SK-N-SH (cell line): ENCODE measurements at regions not wholly inside any gene's neighbourhood (a gene's known extent, or its start where the extent isn't known, plus 50 kb on each side); places are given as distances from the start of the nearest gene placed in this dataset.

Experiments used
- ELF1 ChIP-seq: IDR thresholded peaks from 2 replicates; pipeline ENCODE4 v1.4.0; 2012
- EP300 ChIP-seq, 2 experiments: IDR thresholded peaks; 2 replicates each; pipeline versions ENCODE4 v1.4.0 to v1.6.1; 2012; ENCODE audit warnings: borderline replicate concordance in 1 of 2, low read depth in 1 of 2, low read length in 1 of 2
- FOSL2 ChIP-seq: IDR thresholded peaks from 2 replicates; pipeline ENCODE4 v1.4.0; 2012; ENCODE audit warnings: low read depth, mild to moderate bottlenecking, moderate library complexity, borderline replicate concordance
- GABPA ChIP-seq: IDR thresholded peaks from 2 replicates; pipeline ENCODE4 v1.4.0; 2012; ENCODE audit warnings: low read depth, mild to moderate bottlenecking
- MXI1 ChIP-seq: IDR thresholded peaks from 2 replicates; pipeline ENCODE4 v1.6.1; 2012; ENCODE audit warnings: mild to moderate bottlenecking, low read depth, low read length, improper control_type of control experiment
- NRF1 ChIP-seq: IDR thresholded peaks from 2 replicates; pipeline ENCODE4 v1.6.1; 2012; ENCODE audit warnings: low read depth, mild to moderate bottlenecking, low read length
- SMC3 ChIP-seq: IDR thresholded peaks from 2 replicates; pipeline ENCODE4 v1.6.1; 2012; ENCODE audit warnings: low read depth, low read length, improper control_type of control experiment
- TAF1 ChIP-seq: IDR thresholded peaks from 2 replicates; pipeline ENCODE4 v1.6.1; 2012; ENCODE audit warnings: low read depth, mild to moderate bottlenecking, low read length, moderate library complexity, borderline replicate concordance
- TF ChIP-seq, protein P1 (sequence below): IDR thresholded peaks from 2 replicates; pipeline ENCODE4 v1.4.0; 2012; ENCODE audit warnings: low read depth, borderline replicate concordance
- TF ChIP-seq, protein P2 (sequence below): IDR thresholded peaks from 2 replicates; pipeline ENCODE4; 2012
- TF ChIP-seq, protein P3 (sequence below): fragments of 200-600 bp; sonication (generic); IDR thresholded peaks from 2 replicates; pipeline ENCODE4 v1.6.1; 2017; ENCODE audit warnings: antibody characterized with exemption, mild to moderate bottlenecking, moderate library complexity
- TF ChIP-seq, protein P4 (sequence below): IDR thresholded peaks from 2 replicates; pipeline ENCODE4 v1.4.0; 2012; ENCODE audit warnings: low read depth
- TF ChIP-seq, protein P5 (sequence below): fragments of 150-350 bp; IDR thresholded peaks from 2 replicates; pipeline ENCODE4 v1.6.1; 2017; ENCODE audit warnings: antibody characterized with exemption, low read length, low read depth, borderline replicate concordance
- TF ChIP-seq, protein P6 (sequence below): IDR thresholded peaks from 2 replicates; pipeline ENCODE4 v1.4.0; 2012; ENCODE audit warnings: low read depth, borderline replicate concordance

DNA sequence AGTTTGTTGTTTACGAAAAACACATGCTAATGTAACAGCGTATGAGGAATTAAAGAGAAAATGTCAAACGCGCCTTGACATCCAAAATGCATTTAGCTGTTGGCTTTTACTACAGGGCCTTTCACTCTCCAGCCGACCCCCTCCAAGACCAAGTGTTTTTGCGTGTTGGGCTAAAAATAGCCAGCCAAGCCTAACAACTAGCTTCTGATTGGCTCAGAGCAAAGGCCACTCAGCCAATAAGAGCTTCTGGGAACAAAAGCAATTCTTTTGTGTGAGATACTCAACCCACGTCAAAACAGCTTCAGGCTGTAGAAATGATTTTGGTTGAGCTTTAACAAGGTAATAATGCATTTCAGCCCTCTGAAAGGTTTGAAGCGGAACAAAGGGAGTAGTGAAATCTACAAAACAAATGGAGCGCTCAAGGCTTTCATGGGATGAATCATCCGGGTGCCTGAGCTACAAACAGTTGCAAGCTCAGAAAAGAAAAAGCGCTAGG, 198.7 kb upstream of the DCN start (continued):
- TF ChIP-seq, protein P1, sequence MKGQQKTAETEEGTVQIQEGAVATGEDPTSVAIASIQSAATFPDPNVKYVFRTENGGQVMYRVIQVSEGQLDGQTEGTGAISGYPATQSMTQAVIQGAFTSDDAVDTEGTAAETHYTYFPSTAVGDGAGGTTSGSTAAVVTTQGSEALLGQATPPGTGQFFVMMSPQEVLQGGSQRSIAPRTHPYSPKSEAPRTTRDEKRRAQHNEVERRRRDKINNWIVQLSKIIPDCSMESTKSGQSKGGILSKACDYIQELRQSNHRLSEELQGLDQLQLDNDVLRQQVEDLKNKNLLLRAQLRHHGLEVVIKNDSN, result no peak
- TF ChIP-seq, protein P2, sequence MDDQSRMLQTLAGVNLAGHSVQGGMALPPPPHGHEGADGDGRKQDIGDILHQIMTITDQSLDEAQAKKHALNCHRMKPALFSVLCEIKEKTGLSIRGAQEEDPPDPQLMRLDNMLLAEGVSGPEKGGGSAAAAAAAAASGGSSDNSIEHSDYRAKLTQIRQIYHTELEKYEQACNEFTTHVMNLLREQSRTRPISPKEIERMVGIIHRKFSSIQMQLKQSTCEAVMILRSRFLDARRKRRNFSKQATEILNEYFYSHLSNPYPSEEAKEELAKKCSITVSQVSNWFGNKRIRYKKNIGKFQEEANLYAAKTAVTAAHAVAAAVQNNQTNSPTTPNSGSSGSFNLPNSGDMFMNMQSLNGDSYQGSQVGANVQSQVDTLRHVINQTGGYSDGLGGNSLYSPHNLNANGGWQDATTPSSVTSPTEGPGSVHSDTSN, result no peak
- TF ChIP-seq EP300 (IDR thresholded peaks at IDR 0.05; ENCODE audit: borderline replicate concordance in 1 of 2, low read depth in 1 of 2, low read length in 1 of 2), result peak; percentile 17 to 94; a peak in 2 of 4 replicates
- TF ChIP-seq, protein P3, sequence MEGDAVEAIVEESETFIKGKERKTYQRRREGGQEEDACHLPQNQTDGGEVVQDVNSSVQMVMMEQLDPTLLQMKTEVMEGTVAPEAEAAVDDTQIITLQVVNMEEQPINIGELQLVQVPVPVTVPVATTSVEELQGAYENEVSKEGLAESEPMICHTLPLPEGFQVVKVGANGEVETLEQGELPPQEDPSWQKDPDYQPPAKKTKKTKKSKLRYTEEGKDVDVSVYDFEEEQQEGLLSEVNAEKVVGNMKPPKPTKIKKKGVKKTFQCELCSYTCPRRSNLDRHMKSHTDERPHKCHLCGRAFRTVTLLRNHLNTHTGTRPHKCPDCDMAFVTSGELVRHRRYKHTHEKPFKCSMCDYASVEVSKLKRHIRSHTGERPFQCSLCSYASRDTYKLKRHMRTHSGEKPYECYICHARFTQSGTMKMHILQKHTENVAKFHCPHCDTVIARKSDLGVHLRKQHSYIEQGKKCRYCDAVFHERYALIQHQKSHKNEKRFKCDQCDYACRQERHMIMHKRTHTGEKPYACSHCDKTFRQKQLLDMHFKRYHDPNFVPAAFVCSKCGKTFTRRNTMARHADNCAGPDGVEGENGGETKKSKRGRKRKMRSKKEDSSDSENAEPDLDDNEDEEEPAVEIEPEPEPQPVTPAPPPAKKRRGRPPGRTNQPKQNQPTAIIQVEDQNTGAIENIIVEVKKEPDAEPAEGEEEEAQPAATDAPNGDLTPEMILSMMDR, result no peak
- TF ChIP-seq, protein P4, sequence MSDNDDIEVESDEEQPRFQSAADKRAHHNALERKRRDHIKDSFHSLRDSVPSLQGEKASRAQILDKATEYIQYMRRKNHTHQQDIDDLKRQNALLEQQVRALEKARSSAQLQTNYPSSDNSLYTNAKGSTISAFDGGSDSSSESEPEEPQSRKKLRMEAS, result no peak
- TF ChIP-seq, protein P5, sequence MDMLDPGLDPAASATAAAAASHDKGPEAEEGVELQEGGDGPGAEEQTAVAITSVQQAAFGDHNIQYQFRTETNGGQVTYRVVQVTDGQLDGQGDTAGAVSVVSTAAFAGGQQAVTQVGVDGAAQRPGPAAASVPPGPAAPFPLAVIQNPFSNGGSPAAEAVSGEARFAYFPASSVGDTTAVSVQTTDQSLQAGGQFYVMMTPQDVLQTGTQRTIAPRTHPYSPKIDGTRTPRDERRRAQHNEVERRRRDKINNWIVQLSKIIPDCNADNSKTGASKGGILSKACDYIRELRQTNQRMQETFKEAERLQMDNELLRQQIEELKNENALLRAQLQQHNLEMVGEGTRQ, result no peak
- no peak for TF ChIP-seq NRF1
- TF ChIP-seq MXI1, result peak; percentile 41; the same call in 1 of the 2 replicates
- TF ChIP-seq FOSL2, result peak; percentile 36
- no peak for TF ChIP-seq ELF1
- no peak for TF ChIP-seq TAF1
- TF ChIP-seq SMC3, result no peak
- TF ChIP-seq, protein P6, sequence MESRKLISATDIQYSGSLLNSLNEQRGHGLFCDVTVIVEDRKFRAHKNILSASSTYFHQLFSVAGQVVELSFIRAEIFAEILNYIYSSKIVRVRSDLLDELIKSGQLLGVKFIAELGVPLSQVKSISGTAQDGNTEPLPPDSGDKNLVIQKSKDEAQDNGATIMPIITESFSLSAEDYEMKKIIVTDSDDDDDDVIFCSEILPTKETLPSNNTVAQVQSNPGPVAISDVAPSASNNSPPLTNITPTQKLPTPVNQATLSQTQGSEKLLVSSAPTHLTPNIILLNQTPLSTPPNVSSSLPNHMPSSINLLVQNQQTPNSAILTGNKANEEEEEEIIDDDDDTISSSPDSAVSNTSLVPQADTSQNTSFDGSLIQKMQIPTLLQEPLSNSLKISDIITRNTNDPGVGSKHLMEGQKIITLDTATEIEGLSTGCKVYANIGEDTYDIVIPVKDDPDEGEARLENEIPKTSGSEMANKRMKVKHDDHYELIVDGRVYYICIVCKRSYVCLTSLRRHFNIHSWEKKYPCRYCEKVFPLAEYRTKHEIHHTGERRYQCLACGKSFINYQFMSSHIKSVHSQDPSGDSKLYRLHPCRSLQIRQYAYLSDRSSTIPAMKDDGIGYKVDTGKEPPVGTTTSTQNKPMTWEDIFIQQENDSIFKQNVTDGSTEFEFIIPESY, result no peak
- TF ChIP-seq GABPA, result no peak
